ENCODE measurements at regions not wholly inside any gene's neighbourhood (a gene's known extent, or its start where the extent isn't known, plus 50 kb on each side); places are given as distances from the start of the nearest gene placed in this dataset.
"Not testable (repeated sequence)": the region's sequence is repeated elsewhere in the genome, so short reads cannot be mapped to it uniquely, and the experiment has no call there.

GRCh38 chr17:36845916-36846315, 91.4 kb upstream of the LHX1 start:
- no peak for DNase-seq (ENCODE audit: low read depth)
- H3K4me3 ChIP-seq (ENCODE audit: control insufficient read depth, low read depth, low read length) = no peak overlapping the region
- TF ChIP-seq CTCF (IDR thresholded peaks at IDR 0.05; ENCODE audit: control insufficient read depth, insufficient read depth, low read depth, low read length, missing control alignments) = no peak

GRCh38 chr17:36846410-36847292, 90.6 kb upstream of the LHX1 start:
- no peak overlapping the region for H3K4me3 ChIP-seq (ENCODE audit: control insufficient read depth, low read depth, low read length)
- no peak for TF ChIP-seq CTCF (IDR thresholded peaks at IDR 0.05; ENCODE audit: control insufficient read depth, insufficient read depth, low read depth, low read length, missing control alignments)
- no peak for DNase-seq (ENCODE audit: low read depth)

GRCh38 chr17:36848008-36848902, 89.0 kb upstream of the LHX1 start:
- TF ChIP-seq CTCF (IDR thresholded peaks at IDR 0.05; ENCODE audit: control insufficient read depth, insufficient read depth, low read depth, low read length, missing control alignments) = no peak
- H3K4me3 ChIP-seq (ENCODE audit: control insufficient read depth, low read depth, low read length) = no peak overlapping the region
- DNase-seq (ENCODE audit: low read depth) = no peak

- H3K4me3 ChIP-seq (ENCODE audit: control insufficient read depth, low read depth, low read length) = not testable (repeated sequence)
These were observed 88.3 kb upstream of the LHX1 start for GRCh38 chr17:36849020-36849419.

GRCh38 chr17:36849871-36850348, 87.4 kb upstream of the LHX1 start:
- no peak overlapping the region for H3K4me3 ChIP-seq (ENCODE audit: control insufficient read depth, low read depth, low read length)
- peak; percentile 19 for TF ChIP-seq CTCF (IDR thresholded peaks at IDR 0.05; ENCODE audit: control insufficient read depth, insufficient read depth, low read depth, low read length, missing control alignments)
- peak; percentile 11 for DNase-seq (ENCODE audit: low read depth)

More at GRCh38 chr17:36849020-36849419, 88.3 kb upstream of the LHX1 start:
- DNase-seq (ENCODE audit: low read depth) = not testable (repeated sequence)

- no peak overlapping the region for H3K4me3 ChIP-seq (ENCODE audit: control insufficient read depth, low read depth, low read length)
- no peak for TF ChIP-seq CTCF (IDR thresholded peaks at IDR 0.05; ENCODE audit: control insufficient read depth, insufficient read depth, low read depth, low read length, missing control alignments)
- no peak for DNase-seq (ENCODE audit: low read depth)
These were observed 86.5 kb upstream of the LHX1 start for GRCh38 chr17:36850790-36851189.

Measured in AG09309 (cell line).